Upper lobe of right lung (tissue), 1 donor: ENCODE measurements at regions not wholly inside any gene's neighbourhood (a gene's known extent, or its start where the extent isn't known, plus 50 kb on each side); places are given as distances from the start of the nearest gene placed in this dataset.

Source experiments
- ATAC-seq: fragments of 200-7000 bp; cut with Tn5 transposase; one replicate; pipeline ENCODE4 v1.9.1; 2020; ENCODE audit warnings: mild to moderate bottlenecking, moderate library complexity
- DNase-seq: peaks from one replicate; pipeline ENCODE4 v3.0.0-alpha.2; 2020
- H3K27ac ChIP-seq: fragments of 200-600 bp; one replicate; pipeline ENCODE4 v1.8.0; 2022
- H3K27me3 ChIP-seq: fragments of 200-600 bp; one replicate; pipeline ENCODE4 v1.8.0; 2022; ENCODE audit warnings: mild to moderate bottlenecking
- H3K36me3 ChIP-seq: fragments of 200-600 bp; one replicate; pipeline ENCODE4 v1.8.0; 2022
- H3K4me1 ChIP-seq: fragments of 200-600 bp; one replicate; pipeline ENCODE4 v1.8.0; 2022
- H3K4me3 ChIP-seq: fragments of 200-600 bp; one replicate; pipeline ENCODE4 v1.8.0; 2022; ENCODE audit warnings: mild to moderate bottlenecking
- H3K9me3 ChIP-seq: fragments of 200-600 bp; one replicate; pipeline ENCODE4 v1.8.0; 2022
- CTCF ChIP-seq: fragments of 200-600 bp; IDR thresholded peaks from one replicate; pipeline ENCODE4 v1.8.0; 2022; ENCODE audit warnings: antibody characterized with exemption
- intact Hi-C: fragments of 100-400 bp; cut with DNase I; formaldehyde crosslinking; loops from one replicate; pipeline ENCODE4 v1.11.0; 2022
- donor health status: DM: no; HTN: yes; CAD: no; lungs with severe emphysema.

GRCh38 chr7:101702362-101702850 lies 73.3 kb upstream of the MYL10 start:
- no peak overlapping the region for H3K27ac ChIP-seq
- DNase-seq (no peak), ATAC-seq (no peak)
- H3K27me3 ChIP-seq: peaks cover 11% of the 10 kb centered on the region
- intact Hi-C loops: no loop called here
- H3K4me1 ChIP-seq: no peaks in the 10 kb centered on the region
- no peak for TF ChIP-seq CTCF
- H3K36me3 ChIP-seq: no peaks in the 10 kb centered on the region
- H3K4me3 ChIP-seq: no peak overlapping the region
- H3K9me3 ChIP-seq: no peaks in the 10 kb centered on the region

- H3K27ac ChIP-seq: no peak overlapping the region
- no peaks in the 10 kb centered on the region for H3K36me3 ChIP-seq
- no peak overlapping the region for H3K4me3 ChIP-seq
- no peak for DNase-seq
- H3K4me1 ChIP-seq: no peaks in the 10 kb centered on the region
- H3K9me3 ChIP-seq: no peaks in the 10 kb centered on the region
- H3K27me3 ChIP-seq: peaks cover 11% of the 10 kb centered on the region
- no peak for ATAC-seq
- intact Hi-C loops: no loop called here
- TF ChIP-seq CTCF: no peak
Measured at GRCh38 chr7:101705331-101705730, 76.2 kb upstream of the MYL10 start.

- H3K4me3 ChIP-seq: no peak overlapping the region
Measured at GRCh38 chr7:101707587-101707986, 78.5 kb upstream of the MYL10 start.

GRCh38 chr7:101708223-101708622 lies 79.1 kb upstream of the MYL10 start:
- Histone ChIP-seq H3K27me3 (peaks cover 11% of the 10 kb centered on the region), H3K36me3 (no peaks in the 10 kb centered on the region), H3K27ac (no peak overlapping the region), H3K4me3 (no peak overlapping the region), H3K9me3 (no peaks in the 10 kb centered on the region), H3K4me1 (no peaks in the 10 kb centered on the region)
- ATAC-seq (no peak), DNase-seq (no peak)
- no peak for TF ChIP-seq CTCF
- intact Hi-C loops: no loop called here

More at GRCh38 chr7:101707587-101707986, 78.5 kb upstream of the MYL10 start:
- DNase-seq (no peak), ATAC-seq (no peak)
- Histone ChIP-seq H3K9me3 (no peaks in the 10 kb centered on the region), H3K27ac (no peak overlapping the region), H3K36me3 (no peaks in the 10 kb centered on the region), H3K27me3 (peaks cover 11% of the 10 kb centered on the region), H3K4me1 (no peaks in the 10 kb centered on the region)
- no peak for TF ChIP-seq CTCF
- intact Hi-C loops: no loop called here

GRCh38 chr7:101712652-101713051 lies 83.6 kb upstream of the MYL10 start:
- TF ChIP-seq CTCF: no peak
- H3K4me1 ChIP-seq: no peaks in the 10 kb centered on the region
- H3K9me3 ChIP-seq: no peaks in the 10 kb centered on the region
- DNase-seq: no peak
- no peaks in the 10 kb centered on the region for H3K27me3 ChIP-seq
- H3K36me3 ChIP-seq: no peaks in the 10 kb centered on the region
- no peak overlapping the region for H3K27ac ChIP-seq
- no peak overlapping the region for H3K4me3 ChIP-seq
- no peak for ATAC-seq
- intact Hi-C loops: no loop called here

GRCh38 chr7:101714097-101714496 lies 85.0 kb upstream of the MYL10 start:
- no peak overlapping the region for H3K4me3 ChIP-seq
- H3K27me3 ChIP-seq: no peaks in the 10 kb centered on the region
- H3K36me3 ChIP-seq: no peaks in the 10 kb centered on the region
- no peaks in the 10 kb centered on the region for H3K9me3 ChIP-seq
- intact Hi-C loops: no loop called here
- no peak for TF ChIP-seq CTCF
- ATAC-seq (no peak), DNase-seq (no peak)
- no peak overlapping the region for H3K27ac ChIP-seq
- H3K4me1 ChIP-seq: no peaks in the 10 kb centered on the region
